H1 (cell line): ENCODE measurements at regions not wholly inside any gene's neighbourhood (a gene's known extent, or its start where the extent isn't known, plus 50 kb on each side); places are given as distances from the start of the nearest gene placed in this dataset.

Experiments used
- CTCF ChIA-PET: fragments of 300-600 bp; sonication (Branson Sonifier 250); formaldehyde crosslinking; loops from one replicate; lab custom pipeline; 2021; ENCODE audit not compliant: partially characterized antibody; lab: Charles Lee
- POLR2A ChIA-PET: fragments of 300-600 bp; sonication (Branson Sonifier 250); formaldehyde crosslinking; loops from one replicate; lab custom pipeline; 2021; ENCODE audit warnings: inconsistent platforms; ENCODE audit not compliant: partially characterized antibody; lab: Charles Lee
- DNase-seq, 2 experiments: peaks; one replicate each; pipeline versions ENCODE4 v3.0.0 to v3.0.0-alpha.2; 2010 to 2022; ENCODE audit warnings: low spot score in 2 of 2, low read depth in 1 of 2, mixed read lengths in 1 of 2
- FAIRE-seq: peaks from 2 replicates; lab custom pipeline; 2011; peaks lifted over from hg19 to GRCh38; lab: Jason Lieb, UNC
- H2AFZ ChIP-seq: 2 replicates; pipeline ENCODE4 v1.8.1; 2012; ENCODE audit warnings: low read length, inconsistent platforms
- H2AK5ac ChIP-seq: 2 replicates; pipeline ENCODE4 v1.6.1; 2013; ENCODE audit warnings: low read depth, low read length
- H2BK120ac ChIP-seq: replicated peaks from 2 replicates; pipeline ENCODE3; 2013; ENCODE audit warnings: low read depth, low read length, inconsistent platforms
- H2BK12ac ChIP-seq: 2 replicates; pipeline ENCODE4 v1.6.1; 2013; ENCODE audit warnings: low read depth, low read length
- H2BK15ac ChIP-seq: 2 replicates; pipeline ENCODE4 v1.6.1; 2013; ENCODE audit warnings: low read length
- H2BK20ac ChIP-seq: 2 replicates; pipeline ENCODE4 v1.6.1; 2013; ENCODE audit warnings: low read length
- H2BK5ac ChIP-seq: 2 replicates; pipeline ENCODE4 v1.6.1; 2013; ENCODE audit warnings: low read depth, low read length
- H3K14ac ChIP-seq: 2 replicates; pipeline ENCODE4 v1.6.1; 2013; ENCODE audit warnings: inconsistent platforms; ENCODE audit not compliant: insufficient read length
- H3K18ac ChIP-seq: 2 replicates; pipeline ENCODE4 v1.6.1; 2013; ENCODE audit warnings: low read length; ENCODE audit errors: extremely low read depth
- H3K23ac ChIP-seq: 2 replicates; pipeline ENCODE4 v1.6.1; 2013; ENCODE audit warnings: inconsistent platforms; ENCODE audit not compliant: insufficient read length
- H3K23me2 ChIP-seq: 2 replicates; pipeline ENCODE4 v1.6.1; 2013; ENCODE audit warnings: low read depth, low read length
- H3K27ac ChIP-seq: 2 replicates; pipeline ENCODE4 v1.6.1; 2011; ENCODE audit warnings: low read depth, low read length, inconsistent platforms
- H3K27me3 ChIP-seq, 4 experiments: replicated peaks in 1 of 4; 1 replicate in 1 of 4; 2 replicates in 3 of 4; pipeline versions ENCODE4 v1.6.1 to v1.8.1; 2011 to 2013; ENCODE audit warnings: low read length in 3 of 4, mild to moderate bottlenecking in 3 of 4, inconsistent platforms in 2 of 4, mixed read lengths in 2 of 4, moderate library complexity in 1 of 4; ENCODE audit not compliant: control insufficient read depth in 3 of 4, insufficient read depth in 3 of 4; ENCODE audit errors: extremely low read depth in 1 of 4
- H3K36me3 ChIP-seq, 4 experiments: 2 replicates each; pipeline versions ENCODE4 v1.6.1 to v1.8.1; 2011 to 2013; ENCODE audit warnings: mild to moderate bottlenecking in 4 of 4, low read length in 3 of 4, moderate library complexity in 2 of 4, control low read depth in 1 of 4, inconsistent platforms in 1 of 4; ENCODE audit not compliant: insufficient read depth in 4 of 4, control insufficient read depth in 2 of 4
- H3K4ac ChIP-seq: replicated peaks from 2 replicates; pipeline ENCODE3; 2013; ENCODE audit warnings: low read length, low read depth, mixed read lengths, inconsistent platforms; ENCODE audit not compliant: insufficient read length
- H3K4me1 ChIP-seq, 4 experiments: replicated peaks in 1 of 4; 1 replicate in 1 of 4; 2 replicates in 3 of 4; pipeline versions ENCODE4 v1.6.1 to v1.8.1; 2011 to 2013; ENCODE audit warnings: low read length in 3 of 4, inconsistent platforms in 2 of 4, mixed read lengths in 1 of 4; ENCODE audit not compliant: insufficient read depth in 4 of 4, control insufficient read depth in 3 of 4
- H3K4me2 ChIP-seq, 2 experiments: 2 replicates each; pipeline versions ENCODE4 v1.6.1 to v1.8.1; 2011 to 2013; ENCODE audit warnings: low read depth in 2 of 2, low read length in 2 of 2, control low read depth in 1 of 2, inconsistent platforms in 1 of 2, mild to moderate bottlenecking in 1 of 2; ENCODE audit not compliant: insufficient read depth in 1 of 2
- H3K4me3 ChIP-seq, 4 experiments: fragments of 200-600, 300-600 bp in 1 of 4; sonication (generic), shearing (Covaris generic), sonication (Bioruptor Twin) in 1 of 4; 2 replicates each; pipeline versions ENCODE4 v1.5.1 to v1.8.1; 2011 to 2016; ENCODE audit warnings: low read length in 4 of 4, low read depth in 3 of 4, control low read depth in 2 of 4, inconsistent platforms in 2 of 4, mild to moderate bottlenecking in 2 of 4, mixed read lengths in 1 of 4, moderate library complexity in 1 of 4; ENCODE audit not compliant: insufficient read depth in 2 of 4; ENCODE audit errors: extremely low read depth in 1 of 4
- H3K56ac ChIP-seq: replicated peaks from 2 replicates; pipeline ENCODE3; 2013; ENCODE audit warnings: low read depth, mild to moderate bottlenecking, mixed read lengths, low read length, inconsistent platforms; ENCODE audit not compliant: insufficient read length
- H3K79me1 ChIP-seq: 2 replicates; pipeline ENCODE4 v1.6.1; 2013; ENCODE audit warnings: low read depth, low read length, control low read depth
- H3K79me2 ChIP-seq, 2 experiments: 2 replicates each; pipeline versions ENCODE4 v1.6.1 to v1.8.1; 2012 to 2013; ENCODE audit warnings: low read length in 2 of 2, mild to moderate bottlenecking in 2 of 2, inconsistent platforms in 1 of 2; ENCODE audit not compliant: insufficient read depth in 2 of 2, control insufficient read depth in 1 of 2
- H3K9ac ChIP-seq, 4 experiments: replicated peaks in 1 of 4; 1 replicate in 1 of 4; 2 replicates in 3 of 4; pipeline versions ENCODE4 v1.6.1 to v1.8.1; 2011 to 2013; ENCODE audit warnings: low read depth in 3 of 4, low read length in 3 of 4, control low read depth in 2 of 4, mild to moderate bottlenecking in 2 of 4, moderate library complexity in 2 of 4, inconsistent platforms in 1 of 4; ENCODE audit errors: extremely low read depth in 1 of 4
- H3K9me3 ChIP-seq, 2 experiments: 2 replicates each; pipeline versions ENCODE4 v1.6.1 to v1.8.1; 2012 to 2013; ENCODE audit warnings: mild to moderate bottlenecking in 2 of 2, moderate library complexity in 2 of 2, control low read depth in 1 of 2, inconsistent platforms in 1 of 2, low read depth in 1 of 2, low read length in 1 of 2, mixed read lengths in 1 of 2; ENCODE audit not compliant: insufficient read depth in 2 of 2
- H4K20me1 ChIP-seq, 2 experiments: replicated peaks in 1 of 2; 2 replicates each; pipeline versions ENCODE3 to v1.8.1; 2011 to 2013; ENCODE audit warnings: inconsistent platforms in 2 of 2, low read length in 2 of 2, mild to moderate bottlenecking in 1 of 2; ENCODE audit not compliant: insufficient read depth in 2 of 2, control insufficient read depth in 1 of 2
- H4K5ac ChIP-seq: 2 replicates; pipeline ENCODE4 v1.6.1; 2013; ENCODE audit warnings: low read length, low read depth, mixed read lengths, inconsistent platforms; ENCODE audit not compliant: insufficient read length
- H4K8ac ChIP-seq: 2 replicates; pipeline ENCODE4 v1.8.0; 2013; ENCODE audit warnings: mild to moderate bottlenecking, moderate library complexity, low read length, inconsistent platforms; ENCODE audit not compliant: insufficient read depth; ENCODE audit errors: extremely low read depth
- H4K91ac ChIP-seq: replicated peaks from 2 replicates; pipeline ENCODE3; 2013; ENCODE audit warnings: low read length, mixed read lengths, inconsistent platforms; ENCODE audit not compliant: insufficient read length
- CREB1 ChIP-seq: IDR thresholded peaks from 2 replicates; pipeline ENCODE4 v1.6.1; 2012; ENCODE audit warnings: inconsistent platforms
- CTBP2 ChIP-seq: IDR thresholded peaks from 2 replicates; pipeline ENCODE4 v1.7.0; 2011; ENCODE audit warnings: borderline replicate concordance, mild to moderate bottlenecking, moderate library complexity, mixed read lengths, low read length; ENCODE audit not compliant: insufficient read depth, insufficient read length
- FOSL1 ChIP-seq: IDR thresholded peaks from 2 replicates; pipeline ENCODE4 v1.6.1; 2011; ENCODE audit warnings: mild to moderate bottlenecking, low read depth, low read length, moderate library complexity; ENCODE audit not compliant: insufficient read depth
- POLR2AphosphoS5 ChIP-seq: IDR thresholded peaks from 2 replicates; pipeline ENCODE4 v1.6.1; 2011; ENCODE audit warnings: low read depth, low read length
- SAP30 ChIP-seq: fragments of 300-600 bp; sonication (generic); IDR thresholded peaks from 2 replicates; pipeline ENCODE4 v1.7.1; 2012; ENCODE audit warnings: low read length, moderate library complexity, mild to moderate bottlenecking, inconsistent platforms; ENCODE audit not compliant: insufficient read depth, insufficient replicate concordance
- SP1 ChIP-seq: IDR thresholded peaks from 2 replicates; pipeline ENCODE4 v1.6.1; 2011; ENCODE audit warnings: low read depth, low read length
- SRF ChIP-seq: IDR thresholded peaks from 2 replicates; pipeline ENCODE4 v1.6.1; 2011; ENCODE audit warnings: mild to moderate bottlenecking, low read depth, low read length, moderate library complexity
- TAF7 ChIP-seq: optimal IDR thresholded peaks from 2 replicates; pipeline ENCODE3; 2011; ENCODE audit warnings: low read depth, mild to moderate bottlenecking, inconsistent platforms, low read length, moderate library complexity, borderline replicate concordance
- USF2 ChIP-seq: IDR thresholded peaks from 2 replicates; pipeline ENCODE4 v1.6.1; 2011; ENCODE audit warnings: low read length, improper control_type of control experiment
- WGBS, 2 experiments: shearing (Covaris generic) in 1 of 2; methylation state at CpG; one replicate each; pipeline versions ENCODE4 v1.1.6 to v1.1.7; 2013 to 2015; ENCODE audit warnings: low lambda C conversion rate in 2 of 2, mixed read lengths in 2 of 2, inconsistent platforms in 1 of 2, low coverage in 1 of 2, missing lambda C conversion rate in 1 of 2; ENCODE audit not compliant: insufficient replicate concordance in 2 of 2, insufficient coverage in 1 of 2, insufficient read length in 1 of 2; ENCODE audit errors: extremely low coverage in 1 of 2, missing lambda C conversion rate in 1 of 2; 5-methylcytosine and 5-hydroxymethylcytosine counted together
- TF ChIP-seq, protein P1 (sequence below), 3 experiments: IDR thresholded peaks; 1 replicate in 2 of 3; 2 replicates in 1 of 3; pipeline versions ENCODE4 v1.5.1 to v1.6.1; 2011; ENCODE audit warnings: low read length in 3 of 3, mild to moderate bottlenecking in 3 of 3, inconsistent platforms in 2 of 3, low read depth in 1 of 3, moderate library complexity in 1 of 3; ENCODE audit not compliant: insufficient read depth in 1 of 3; ENCODE audit errors: control extremely low read depth in 1 of 3

- Histone ChIP-seq H3K23ac (no peak overlapping the region), H2AK5ac (no peak overlapping the region), H3K9me3 (no peaks in the 10 kb centered on the region), H3K27ac (no peak overlapping the region), H3K4me2 (no peak overlapping the region), H3K27me3 (no peaks in the 10 kb centered on the region), H2BK12ac (no peak overlapping the region), H2BK5ac (no peak overlapping the region), H3K14ac (no peak overlapping the region), H3K9ac (no peak overlapping the region), H2BK120ac (no peak overlapping the region), H3K79me2 (no peaks in the 10 kb centered on the region), H3K18ac (no peak overlapping the region), H2BK20ac (no peak overlapping the region), H3K4me1 (no peaks in the 10 kb centered on the region), H3K79me1 (no peaks in the 10 kb centered on the region), H4K5ac (no peak overlapping the region), H3K4me3 (no peak overlapping the region), H2BK15ac (no peak overlapping the region), H2AFZ (no peak overlapping the region), H3K4ac (no peak overlapping the region), H4K20me1 (no peaks in the 10 kb centered on the region), H3K56ac (no peak overlapping the region), H4K8ac (no peak overlapping the region), H3K23me2 (no peaks in the 10 kb centered on the region; the same call in 1 of the 2 replicates), H3K36me3 (no peaks in the 10 kb centered on the region), H4K91ac (no peak overlapping the region)
- DNase-seq (no peak), FAIRE-seq (no peak)
- no peak for TF ChIP-seq SAP30
- no peak for TF ChIP-seq TAF7
- TF ChIP-seq USF2: no peak
- no peak for TF ChIP-seq CTBP2
- TF ChIP-seq POLR2AphosphoS5: no peak
- TF ChIP-seq FOSL1: no peak
- TF ChIP-seq, protein P1, sequence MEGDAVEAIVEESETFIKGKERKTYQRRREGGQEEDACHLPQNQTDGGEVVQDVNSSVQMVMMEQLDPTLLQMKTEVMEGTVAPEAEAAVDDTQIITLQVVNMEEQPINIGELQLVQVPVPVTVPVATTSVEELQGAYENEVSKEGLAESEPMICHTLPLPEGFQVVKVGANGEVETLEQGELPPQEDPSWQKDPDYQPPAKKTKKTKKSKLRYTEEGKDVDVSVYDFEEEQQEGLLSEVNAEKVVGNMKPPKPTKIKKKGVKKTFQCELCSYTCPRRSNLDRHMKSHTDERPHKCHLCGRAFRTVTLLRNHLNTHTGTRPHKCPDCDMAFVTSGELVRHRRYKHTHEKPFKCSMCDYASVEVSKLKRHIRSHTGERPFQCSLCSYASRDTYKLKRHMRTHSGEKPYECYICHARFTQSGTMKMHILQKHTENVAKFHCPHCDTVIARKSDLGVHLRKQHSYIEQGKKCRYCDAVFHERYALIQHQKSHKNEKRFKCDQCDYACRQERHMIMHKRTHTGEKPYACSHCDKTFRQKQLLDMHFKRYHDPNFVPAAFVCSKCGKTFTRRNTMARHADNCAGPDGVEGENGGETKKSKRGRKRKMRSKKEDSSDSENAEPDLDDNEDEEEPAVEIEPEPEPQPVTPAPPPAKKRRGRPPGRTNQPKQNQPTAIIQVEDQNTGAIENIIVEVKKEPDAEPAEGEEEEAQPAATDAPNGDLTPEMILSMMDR (IDR thresholded peaks at IDR 0.05; ENCODE audit: control extremely low read depth in 1 of 3, insufficient read depth in 1 of 3, low read depth in 1 of 3, low read length in 3 of 3): no peak
- no peak for TF ChIP-seq CREB1
- no peak for TF ChIP-seq SRF
- TF ChIP-seq SP1: no peak
- ChIA-PET CTCF (no interaction called here), POLR2A (no interaction called here)
- 88% methylated on average over 2 of the region's 2 CpGs; no CpG with 5 or more reads in 1 of the 2 experiments for WGBS, 2 experiments
These were observed 190.8 kb upstream of the PARD3B start for GRCh38 chr2:204354442-204354856.
